Endothelial cell (in vitro differentiated cells): ENCODE measurements at regions not wholly inside any gene's neighbourhood (a gene's known extent, or its start where the extent isn't known, plus 50 kb on each side); places are given as distances from the start of the nearest gene placed in this dataset.

Experiments used
- DNase-seq: peaks from one replicate; pipeline ENCODE4 v3.0.0; 2021; ENCODE audit warnings: low spot score
- H3K27ac Mint-ChIP-seq: one replicate; pipeline ENCODE4 v1.8.0; 2021; ENCODE audit warnings: mixed read lengths, inconsistent platforms; ENCODE audit not compliant: unreplicated experiment
- H3K27me3 Mint-ChIP-seq: one replicate; pipeline ENCODE4 v1.8.0; 2021; ENCODE audit warnings: mild to moderate bottlenecking, moderate library complexity, mixed read lengths, inconsistent platforms; ENCODE audit not compliant: unreplicated experiment
- H3K36me3 Mint-ChIP-seq: one replicate; pipeline ENCODE4 v1.8.0; 2021; ENCODE audit warnings: mild to moderate bottlenecking, low read depth, mixed read lengths, inconsistent platforms; ENCODE audit not compliant: unreplicated experiment
- H3K4me1 Mint-ChIP-seq: one replicate; pipeline ENCODE4 v1.8.0; 2021; ENCODE audit warnings: mild to moderate bottlenecking, mixed read lengths, inconsistent platforms; ENCODE audit not compliant: unreplicated experiment
- H3K4me3 Mint-ChIP-seq: one replicate; pipeline ENCODE4 v1.8.0; 2021; ENCODE audit warnings: mild to moderate bottlenecking, mixed read lengths, inconsistent platforms; ENCODE audit not compliant: unreplicated experiment
- H3K9me3 Mint-ChIP-seq: one replicate; pipeline ENCODE4 v1.8.0; 2021; ENCODE audit warnings: mixed read lengths, inconsistent platforms; ENCODE audit not compliant: unreplicated experiment
- CTCF ChIP-seq: fragments of 200-600 bp; sonication (generic); IDR thresholded peaks from one replicate; pipeline ENCODE4 v1.5.0; 2021; ENCODE audit warnings: antibody characterized with exemption; ENCODE audit not compliant: unreplicated experiment

GRCh38 chr2:193966590-193966989 lies 1690.4 kb upstream of the SLC39A10 start:
- Mint-ChIP-seq H3K36me3 (no peaks in the 10 kb centered on the region), H3K9me3 (no peaks in the 10 kb centered on the region)

GRCh38 chr2:193965263-193965662 lies 1691.8 kb upstream of the SLC39A10 start:
- Mint-ChIP-seq H3K4me1 (peaks cover 3% of the 10 kb centered on the region), H3K4me3 (no peak overlapping the region), H3K27ac (no peak overlapping the region), H3K36me3 (no peaks in the 10 kb centered on the region), H3K27me3 (no peaks in the 10 kb centered on the region), H3K9me3 (no peaks in the 10 kb centered on the region)
- no peak for TF ChIP-seq CTCF
- DNase-seq: no peak

More at GRCh38 chr2:193966590-193966989, 1690.4 kb upstream of the SLC39A10 start:
- H3K27ac Mint-ChIP-seq: no peak overlapping the region
- no peak for DNase-seq
- peaks cover 3% of the 10 kb centered on the region for H3K4me1 Mint-ChIP-seq
- no peak overlapping the region for H3K4me3 Mint-ChIP-seq
- no peak for TF ChIP-seq CTCF
- H3K27me3 Mint-ChIP-seq: peaks cover 2% of the 10 kb centered on the region

DNA sequence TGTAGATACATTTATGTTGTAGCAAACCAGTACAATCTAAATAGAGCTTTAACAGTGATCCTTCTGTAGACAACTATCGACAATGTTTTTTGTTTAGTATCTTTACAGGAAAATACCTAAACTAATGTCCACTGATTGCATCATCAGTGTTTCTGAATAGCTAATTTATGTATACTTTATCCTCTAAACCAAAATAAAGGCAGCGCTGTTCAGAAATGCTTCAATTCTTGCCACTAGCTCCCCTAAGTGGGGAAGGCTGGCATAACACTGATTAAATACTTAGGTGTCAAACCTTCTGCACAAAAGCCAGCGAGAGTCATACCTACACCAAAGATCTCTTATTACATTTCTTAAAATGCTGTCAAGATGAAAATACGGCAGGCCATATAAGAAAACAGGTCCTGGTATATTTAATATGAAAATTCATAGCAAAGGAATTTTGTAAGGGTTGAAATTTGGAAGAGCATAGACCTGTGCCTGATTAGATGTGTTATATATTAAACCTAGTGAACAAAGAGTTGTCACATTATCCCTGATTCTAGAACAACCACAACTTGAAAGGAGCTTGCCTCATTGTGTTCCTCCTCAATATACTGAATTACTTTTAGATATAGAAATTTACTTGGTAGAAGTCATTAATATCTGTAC lies 1693.4 kb upstream of the SLC39A10 start:
- Mint-ChIP-seq H3K36me3 (no peaks in the 10 kb centered on the region), H3K27me3 (no peaks in the 10 kb centered on the region), H3K9me3 (no peaks in the 10 kb centered on the region), H3K27ac (no peak overlapping the region), H3K4me3 (no peak overlapping the region), H3K4me1 (peaks cover 3% of the 10 kb centered on the region)
- TF ChIP-seq CTCF: peak; percentile 56
- peak; percentile 47 for DNase-seq

GRCh38 chr2:193946806-193947205 lies 1710.2 kb upstream of the SLC39A10 start:
- Mint-ChIP-seq H3K9me3 (no peaks in the 10 kb centered on the region), H3K4me3 (no peak overlapping the region), H3K36me3 (no peaks in the 10 kb centered on the region), H3K4me1 (no peaks in the 10 kb centered on the region), H3K27me3 (no peaks in the 10 kb centered on the region), H3K27ac (no peak overlapping the region)
- no peak for DNase-seq
- no peak for TF ChIP-seq CTCF

DNA sequence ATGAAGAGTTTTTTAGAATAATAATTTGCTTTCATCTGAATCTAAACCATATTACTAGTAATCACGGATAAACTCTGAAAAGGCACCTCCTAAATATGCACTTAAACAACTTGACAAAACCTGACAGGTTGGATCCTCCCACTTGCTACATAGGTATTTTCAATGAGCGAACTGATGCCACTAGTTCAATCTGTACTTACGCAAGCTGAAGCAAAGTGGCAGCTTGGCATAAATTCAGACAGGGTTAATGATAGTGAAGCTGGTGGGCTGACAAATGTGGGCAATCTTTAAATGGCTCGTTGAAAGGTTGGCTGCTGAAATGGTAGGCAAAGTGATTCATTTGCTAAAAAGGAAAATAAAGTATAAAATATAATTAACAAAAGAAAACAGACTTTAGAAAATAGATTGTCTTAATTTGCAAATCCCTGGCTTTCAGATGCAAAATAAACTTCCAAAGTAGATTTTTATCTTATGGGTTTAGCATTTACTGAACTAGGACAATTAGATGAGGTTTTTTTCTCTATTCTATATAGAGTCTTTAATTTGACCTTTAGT lies 1713.5 kb upstream of the SLC39A10 start:
- H3K4me3 Mint-ChIP-seq: no peak overlapping the region
- no peak for TF ChIP-seq CTCF
- no peak for DNase-seq
- H3K4me1 Mint-ChIP-seq: no peaks in the 10 kb centered on the region
- no peaks in the 10 kb centered on the region for H3K36me3 Mint-ChIP-seq
- no peaks in the 10 kb centered on the region for H3K9me3 Mint-ChIP-seq
- no peaks in the 10 kb centered on the region for H3K27me3 Mint-ChIP-seq
- H3K27ac Mint-ChIP-seq: no peak overlapping the region
